KMS-11 (cell line): ENCODE measurements at regions not wholly inside any gene's neighbourhood (a gene's known extent, or its start where the extent isn't known, plus 50 kb on each side); places are given as distances from the start of the nearest gene placed in this dataset.
"Not testable (repeated sequence)": the region's sequence is repeated elsewhere in the genome, so short reads cannot be mapped to it uniquely, and the experiment has no call there.

Experiments
- H2AFZ ChIP-seq: fragments of 200-600 bp; sonication (generic); 2 replicates; pipeline ENCODE4 v1.6.1; 2016; ENCODE audit warnings: antibody characterized with exemption, mixed run types, low read depth
- H3K27ac ChIP-seq: fragments of 200-600 bp; sonication (generic); 2 replicates; pipeline ENCODE4 v1.6.1; 2016; ENCODE audit warnings: mild to moderate bottlenecking, mixed run types
- H3K27me3 ChIP-seq: fragments of 200-600 bp; sonication (generic); 2 replicates; pipeline ENCODE4 v1.6.1; 2017; ENCODE audit warnings: mild to moderate bottlenecking, low read depth, mixed run types, moderate library complexity; ENCODE audit not compliant: insufficient read depth
- H3K36me3 ChIP-seq: fragments of 200-600 bp; sonication (generic); 2 replicates; pipeline ENCODE4 v1.6.1; 2017; ENCODE audit warnings: mild to moderate bottlenecking, mixed run types; ENCODE audit not compliant: insufficient read depth
- H3K4me1 ChIP-seq: fragments of 200-600 bp; sonication (generic); 2 replicates; pipeline ENCODE4 v1.6.1; 2016; ENCODE audit warnings: mild to moderate bottlenecking, low read depth, mixed run types; ENCODE audit not compliant: poor library complexity, severe bottlenecking
- H3K4me2 ChIP-seq: fragments of 200-600 bp; sonication (generic); 2 replicates; pipeline ENCODE4 v1.7.0; 2016; ENCODE audit warnings: mild to moderate bottlenecking, mixed run types
- H3K4me3 ChIP-seq: fragments of 200-600 bp; sonication (generic); IDR thresholded peaks from 2 replicates; pipeline ENCODE4 v1.6.1; 2017; ENCODE audit warnings: low read depth, low read length, mixed read lengths; ENCODE audit not compliant: insufficient read depth
- H3K79me2 ChIP-seq: fragments of 200-600 bp; sonication (generic); 2 replicates; pipeline ENCODE4 v1.6.1; 2016; ENCODE audit warnings: low read depth, mixed run types; ENCODE audit not compliant: insufficient read depth
- H3K9ac ChIP-seq: fragments of 200-600 bp; sonication (generic); 2 replicates; pipeline ENCODE4 v1.6.1; 2016; ENCODE audit warnings: mild to moderate bottlenecking, mixed run types
- H4K20me1 ChIP-seq: fragments of 200-600 bp; sonication (generic); 2 replicates; pipeline ENCODE4 v1.6.1; 2016; ENCODE audit warnings: mild to moderate bottlenecking, mixed run types; ENCODE audit not compliant: insufficient read depth
- TF ChIP-seq, protein P1 (sequence below): fragments of 200-600 bp; sonication (generic); conservative IDR thresholded peaks from 2 replicates; pipeline ENCODE4 v1.6.1; 2017; ENCODE audit warnings: low read depth, mild to moderate bottlenecking, antibody characterized with exemption, low read length, moderate library complexity, mixed read lengths

DNA sequence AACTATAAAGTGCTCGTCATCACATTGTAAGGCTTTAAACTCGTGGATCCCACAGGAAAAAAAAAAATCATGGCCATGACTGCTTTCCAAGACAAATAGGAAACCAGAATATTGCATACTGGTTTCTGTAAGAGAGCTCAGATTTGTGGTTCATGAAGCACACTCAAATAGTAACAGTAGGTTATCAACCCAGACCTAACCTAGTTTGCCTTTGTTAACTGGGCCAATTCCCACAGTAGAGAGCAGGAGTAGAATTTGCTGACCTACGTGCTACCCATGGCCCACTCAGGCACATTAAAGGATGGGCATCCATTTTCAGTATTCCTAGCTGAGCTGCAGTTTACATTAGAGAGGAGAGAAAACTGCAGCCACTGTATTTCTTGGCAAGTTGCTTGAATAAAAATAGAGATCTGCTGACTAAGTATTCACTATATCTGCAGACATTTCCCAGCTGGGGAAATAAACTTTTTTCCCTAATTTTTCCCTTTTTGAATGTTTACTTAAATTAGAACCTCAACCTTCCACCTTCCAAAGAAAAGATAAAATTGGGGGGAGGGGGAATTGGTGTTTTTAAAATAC, 218.5 kb downstream of the SPANXN3 start:
- Histone ChIP-seq H3K4me3 (no peak overlapping the region), H3K36me3 (no peaks in the 10 kb centered on the region), H3K27ac (no peak overlapping the region), H4K20me1 (no peaks in the 10 kb centered on the region), H2AFZ (no peak overlapping the region), H3K27me3 (no peaks in the 10 kb centered on the region), H3K4me2 (no peak overlapping the region), H3K79me2 (no peaks in the 10 kb centered on the region), H3K4me1 (no peaks in the 10 kb centered on the region), H3K9ac (no peak overlapping the region)
- TF ChIP-seq, protein P1, sequence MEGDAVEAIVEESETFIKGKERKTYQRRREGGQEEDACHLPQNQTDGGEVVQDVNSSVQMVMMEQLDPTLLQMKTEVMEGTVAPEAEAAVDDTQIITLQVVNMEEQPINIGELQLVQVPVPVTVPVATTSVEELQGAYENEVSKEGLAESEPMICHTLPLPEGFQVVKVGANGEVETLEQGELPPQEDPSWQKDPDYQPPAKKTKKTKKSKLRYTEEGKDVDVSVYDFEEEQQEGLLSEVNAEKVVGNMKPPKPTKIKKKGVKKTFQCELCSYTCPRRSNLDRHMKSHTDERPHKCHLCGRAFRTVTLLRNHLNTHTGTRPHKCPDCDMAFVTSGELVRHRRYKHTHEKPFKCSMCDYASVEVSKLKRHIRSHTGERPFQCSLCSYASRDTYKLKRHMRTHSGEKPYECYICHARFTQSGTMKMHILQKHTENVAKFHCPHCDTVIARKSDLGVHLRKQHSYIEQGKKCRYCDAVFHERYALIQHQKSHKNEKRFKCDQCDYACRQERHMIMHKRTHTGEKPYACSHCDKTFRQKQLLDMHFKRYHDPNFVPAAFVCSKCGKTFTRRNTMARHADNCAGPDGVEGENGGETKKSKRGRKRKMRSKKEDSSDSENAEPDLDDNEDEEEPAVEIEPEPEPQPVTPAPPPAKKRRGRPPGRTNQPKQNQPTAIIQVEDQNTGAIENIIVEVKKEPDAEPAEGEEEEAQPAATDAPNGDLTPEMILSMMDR, result no peak

DNA sequence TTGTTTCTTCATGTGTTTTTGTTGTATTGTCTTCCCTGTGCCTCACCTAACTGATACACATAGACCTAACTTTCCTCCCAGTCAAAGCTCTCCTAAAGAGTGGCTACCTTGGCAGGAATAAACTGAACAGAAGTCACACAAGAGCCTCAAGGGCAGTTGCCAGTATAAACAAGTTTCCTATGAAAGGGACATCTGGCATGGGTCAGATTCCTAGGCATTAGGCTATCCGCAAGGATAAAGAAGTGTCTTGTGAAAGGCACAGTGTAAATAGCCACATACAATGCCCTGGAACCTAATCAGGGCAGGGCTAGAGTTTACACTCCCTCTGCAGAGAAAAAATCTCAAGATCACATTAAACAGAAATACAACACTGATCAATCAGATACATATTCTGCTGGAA, 220.8 kb downstream of the SPANXN3 start:
- Histone ChIP-seq H3K27me3 (no peaks in the 10 kb centered on the region), H3K9ac (no peak overlapping the region), H3K36me3 (no peaks in the 10 kb centered on the region), H3K4me1 (no peaks in the 10 kb centered on the region), H2AFZ (no peak overlapping the region), H3K27ac (no peak overlapping the region), H3K4me2 (no peak overlapping the region), H4K20me1 (no peaks in the 10 kb centered on the region), H3K79me2 (no peaks in the 10 kb centered on the region), H3K4me3 (no peak overlapping the region)
- TF ChIP-seq, protein P1, result no peak

DNA sequence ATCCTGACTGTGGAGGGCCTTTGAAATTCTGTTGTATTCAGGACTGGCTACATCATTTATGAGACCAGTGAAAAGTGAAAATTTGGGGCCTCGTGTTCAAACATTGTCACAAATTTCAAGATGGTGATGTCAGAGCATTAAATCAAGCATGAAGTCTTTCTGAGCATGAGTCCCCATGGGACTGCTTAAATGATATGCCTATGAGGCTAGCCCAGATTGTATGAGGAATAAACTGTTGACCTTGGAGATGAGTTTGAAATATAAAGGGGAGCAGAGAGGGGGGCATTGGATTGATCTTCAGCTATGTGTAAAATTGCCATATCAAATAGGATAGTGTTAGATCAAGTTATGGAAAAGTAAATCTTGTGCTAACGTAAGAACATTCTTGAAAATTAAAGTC, 230.0 kb downstream of the SPANXN3 start:
- Histone ChIP-seq H2AFZ (no peak overlapping the region), H3K27me3 (no peaks in the 10 kb centered on the region), H3K9ac (no peak overlapping the region), H3K79me2 (no peaks in the 10 kb centered on the region), H3K36me3 (no peaks in the 10 kb centered on the region), H3K4me2 (no peak overlapping the region), H3K27ac (no peak overlapping the region), H4K20me1 (no peaks in the 10 kb centered on the region), H3K4me1 (no peaks in the 10 kb centered on the region), H3K4me3 (no peak overlapping the region)
- TF ChIP-seq, protein P1, result no peak

DNA sequence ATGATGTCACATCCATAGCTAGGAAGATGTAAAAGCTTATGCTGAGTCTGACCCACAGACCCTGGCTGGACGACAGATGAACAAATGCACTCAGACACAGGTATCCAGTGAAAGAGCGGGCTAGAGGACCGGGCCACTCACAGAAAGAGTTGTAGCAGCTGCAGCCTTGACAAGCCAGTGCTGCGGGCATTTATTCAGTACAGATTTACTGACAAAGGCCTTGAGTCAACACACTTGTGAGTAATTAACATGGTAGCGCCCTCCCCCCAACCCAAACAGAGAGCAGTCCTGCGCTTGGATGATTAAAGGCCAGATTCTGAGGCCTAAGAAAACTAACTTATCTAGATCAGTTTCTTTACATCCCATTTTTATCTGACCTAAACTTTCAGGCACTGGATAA, 244.6 kb downstream of the SPANXN4 start:
- Histone ChIP-seq H3K36me3 (no peaks in the 10 kb centered on the region), H3K4me1 (no peaks in the 10 kb centered on the region), H3K9ac (no peak overlapping the region), H3K4me2 (no peak overlapping the region), H2AFZ (no peak overlapping the region), H3K27ac (no peak overlapping the region), H3K79me2 (no peaks in the 10 kb centered on the region), H3K27me3 (no peaks in the 10 kb centered on the region), H3K4me3 (no peak overlapping the region), H4K20me1 (no peaks in the 10 kb centered on the region)
- TF ChIP-seq, protein P1, result no peak

DNA sequence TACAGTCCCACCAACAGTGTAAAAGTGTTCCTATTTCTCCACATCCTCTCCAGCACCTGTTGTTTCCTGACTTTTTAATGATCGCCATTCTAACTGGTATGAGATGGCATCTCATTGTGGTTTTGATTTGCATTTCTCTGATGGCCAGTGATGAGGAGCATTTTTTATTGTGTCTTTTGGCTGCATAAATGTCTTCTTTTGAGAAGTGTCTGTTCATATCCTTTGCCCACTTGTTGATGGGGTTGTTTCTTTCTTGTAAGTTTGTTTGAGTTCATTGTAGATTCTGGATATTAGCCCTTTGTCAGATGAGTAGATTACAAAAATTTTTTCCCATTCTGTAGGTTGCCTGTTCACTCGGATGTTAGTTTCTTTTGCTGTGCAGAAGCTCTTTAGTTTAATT, 218.9 kb downstream of the SPANXN4 start:
- H3K4me1 ChIP-seq, H4K20me1 ChIP-seq, H2AFZ ChIP-seq, H3K4me3 ChIP-seq, H3K4me2 ChIP-seq, H3K27me3 ChIP-seq, H3K9ac ChIP-seq, H3K36me3 ChIP-seq, H3K27ac ChIP-seq, H3K79me2 ChIP-seq: not testable (repeated sequence)
